Heart left ventricle (tissue), 16 donors: ENCODE measurements at regions not wholly inside any gene's neighbourhood (a gene's known extent, or its start where the extent isn't known, plus 50 kb on each side); places are given as distances from the start of the nearest gene placed in this dataset.

Experiments
- ATAC-seq, 4 donors: fragments of 200-7000 bp; cut with Tn5 transposase; one replicate each; pipeline ENCODE4 v1.9.1; 2020 to 2022; ENCODE audit warnings: moderate library complexity in 4 of 4, mild to moderate bottlenecking in 3 of 4, moderate number of reproducible peaks in 1 of 4
- DNase-seq, 5 donors: peaks; one replicate each; pipeline ENCODE4 v3.0.0-alpha.2; 2020
- H3K27ac ChIP-seq, 12 donors: fragments of 200-600 bp; sonication (generic) in 4 of 12; one replicate each; pipeline versions ENCODE4 v1.5.0 to v1.8.0; 2016 to 2022; ENCODE audit warnings: mild to moderate bottlenecking in 2 of 12
- H3K27me3 ChIP-seq, 9 donors: fragments of 200-600 bp; sonication (generic) in 2 of 9; one replicate each; pipeline versions ENCODE4 v1.5.1 to v1.8.0; 2016 to 2022; ENCODE audit warnings: mild to moderate bottlenecking in 3 of 9
- H3K36me3 ChIP-seq, 9 donors: fragments of 200-600 bp; sonication (generic) in 2 of 9; one replicate each; pipeline versions ENCODE4 v1.5.0 to v1.8.0; 2018 to 2022; ENCODE audit warnings: mild to moderate bottlenecking in 2 of 9
- H3K4me1 ChIP-seq, 12 donors: fragments of 200-600 bp; sonication (generic) in 4 of 12; one replicate each; pipeline versions ENCODE4 v1.5.0 to v1.8.0; 2016 to 2022; ENCODE audit warnings: mild to moderate bottlenecking in 3 of 12
- H3K4me3 ChIP-seq, 12 donors: fragments of 200-600 bp; sonication (generic) in 4 of 12; one replicate each; pipeline versions ENCODE4 v1.5.0 to v1.8.0; 2017 to 2022; ENCODE audit warnings: mild to moderate bottlenecking in 9 of 12, moderate library complexity in 4 of 12
- H3K9me3 ChIP-seq, 12 donors: fragments of 200-600 bp; sonication (generic) in 4 of 12; one replicate each; pipeline versions ENCODE4 v1.5.0 to v1.8.0; 2016 to 2022; ENCODE audit warnings: mild to moderate bottlenecking in 1 of 12
- POLR2A ChIP-seq, 2 donors: fragments of 450-650 bp; IDR thresholded peaks; one replicate each; pipeline ENCODE4 v1.6.1; 2017; ENCODE audit warnings: antibody characterized with exemption in 2 of 2, mild to moderate bottlenecking in 2 of 2, moderate library complexity in 2 of 2
- WGBS, 4 donors: extraction: QIAGEN DNeasy Blood & Tissue Kit in 2 of 4; methylation state at CpG; one replicate each; pipeline versions ENCODE4 v1.1.5 to v1.1.7; 2013 to 2018; 5-methylcytosine and 5-hydroxymethylcytosine counted together
- intact Hi-C, 10 donors: fragments of 100-400 bp; cut with DNase I; formaldehyde crosslinking; loops; one replicate each; pipeline versions ENCODE4 v1.11.1 to v1.14.2; 2022
- TF ChIP-seq, protein P1 (sequence below), 12 donors: fragments of 200-600 bp; sonication (generic) in 4 of 12; IDR thresholded peaks; one replicate each; pipeline versions ENCODE4 v1.5.0 to v1.8.0; 2018 to 2022; ENCODE audit warnings: antibody characterized with exemption in 12 of 12, mild to moderate bottlenecking in 5 of 12
- donor health status: ischemic (EF 13 %, LVEDD 7.1; RV severe dilation, severe dysfunction).
- donor health status: healthy with polysubstance abuse.
- donor health status: DM: no; HTN: yes; CAD: no.
- donor health status: DM: no; HTN: no; CAD: no.
- donor health status: ischemic (EF 25% LVEDD 6.9; RV normal size, moderate dysfunction).
- donor health status: ischemic (EF 25% LVEDD 5.7; RV mildly dilated, moderate dysfunction).
- donor health status: healthy.
- donor health status: DM: yes; HTN: yes; CAD: no.
- donor health status: ischemic (EF 35%, LVEDD 5.7; RV mildly dilated, moderate dysfunction).
- donor health status: nonischemic (EF 11% LVEDD 7.7; RV severe dilation, severe dysfunction).
- donor health status: DM: yes; HTN: yes; CAD: no.
- donor health status: PGD.
- donor health status: ischemic (EF 29% LVEDD 5.4; RV normal size, mild dysfunction).
- donor health status: nonischemic (EF 23%, LVEDD 6.1; RV moderate dilation, normal function).

- Histone ChIP-seq H3K27ac (no peak overlapping the region), H3K9me3 (no peaks in the 10 kb centered on the region), H3K36me3 (no peaks in the 10 kb centered on the region), H3K4me3 (no peak overlapping the region), H3K27me3 (no peaks in the 10 kb centered on the region), H3K4me1 (no peaks in the 10 kb centered on the region)
- DNase-seq: no peak
- TF ChIP-seq, protein P1, sequence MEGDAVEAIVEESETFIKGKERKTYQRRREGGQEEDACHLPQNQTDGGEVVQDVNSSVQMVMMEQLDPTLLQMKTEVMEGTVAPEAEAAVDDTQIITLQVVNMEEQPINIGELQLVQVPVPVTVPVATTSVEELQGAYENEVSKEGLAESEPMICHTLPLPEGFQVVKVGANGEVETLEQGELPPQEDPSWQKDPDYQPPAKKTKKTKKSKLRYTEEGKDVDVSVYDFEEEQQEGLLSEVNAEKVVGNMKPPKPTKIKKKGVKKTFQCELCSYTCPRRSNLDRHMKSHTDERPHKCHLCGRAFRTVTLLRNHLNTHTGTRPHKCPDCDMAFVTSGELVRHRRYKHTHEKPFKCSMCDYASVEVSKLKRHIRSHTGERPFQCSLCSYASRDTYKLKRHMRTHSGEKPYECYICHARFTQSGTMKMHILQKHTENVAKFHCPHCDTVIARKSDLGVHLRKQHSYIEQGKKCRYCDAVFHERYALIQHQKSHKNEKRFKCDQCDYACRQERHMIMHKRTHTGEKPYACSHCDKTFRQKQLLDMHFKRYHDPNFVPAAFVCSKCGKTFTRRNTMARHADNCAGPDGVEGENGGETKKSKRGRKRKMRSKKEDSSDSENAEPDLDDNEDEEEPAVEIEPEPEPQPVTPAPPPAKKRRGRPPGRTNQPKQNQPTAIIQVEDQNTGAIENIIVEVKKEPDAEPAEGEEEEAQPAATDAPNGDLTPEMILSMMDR (IDR thresholded peaks at IDR 0.05): no peak
- no peak for TF ChIP-seq POLR2A (IDR thresholded peaks at IDR 0.05)
- ATAC-seq: no peak
- intact Hi-C loops: no loop called here
- WGBS, 4 donors: 0% methylated on average over 1 of the region's 1 CpG
Measured at GRCh38 chr11:38968951-38969350, 2370.9 kb upstream of the RAG2 start.

GRCh38 chr11:38952698-38953097 lies 2354.7 kb upstream of the RAG2 start:
- DNase-seq: no peak
- intact Hi-C loops: no loop called here
- no peak for TF ChIP-seq POLR2A (IDR thresholded peaks at IDR 0.05)
- TF ChIP-seq, protein P1 (IDR thresholded peaks at IDR 0.05): no peak
- no peak for ATAC-seq
- Histone ChIP-seq H3K9me3 (peaks cover 0 to 3% (median 0%) of the 10 kb centered on the region in 12 donors), H3K27me3 (no peaks in the 10 kb centered on the region), H3K27ac (no peak overlapping the region), H3K4me3 (no peak overlapping the region), H3K4me1 (no peaks in the 10 kb centered on the region), H3K36me3 (no peaks in the 10 kb centered on the region)
- 41 to 54% (median 48%) methylated on average over 4 of the region's 4 CpGs for WGBS, 4 donors

DNA sequence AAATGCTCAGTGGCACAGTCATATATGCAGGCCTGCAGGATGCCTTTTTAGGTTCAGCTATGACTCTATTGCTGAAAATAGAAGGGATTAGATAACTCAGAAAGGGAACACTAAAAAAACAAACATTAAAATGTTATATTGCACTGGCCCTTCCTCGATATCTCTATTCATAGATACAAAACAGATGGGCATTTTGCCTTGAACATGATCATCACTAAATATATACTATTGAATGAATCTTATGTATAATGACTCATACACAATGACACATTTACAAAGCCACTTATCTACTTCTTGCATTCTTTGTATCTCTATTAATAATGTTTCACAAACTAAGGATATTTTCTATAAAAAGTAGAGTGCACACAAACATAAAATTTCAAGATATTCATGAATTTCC lies 2352.8 kb upstream of the RAG2 start:
- ATAC-seq: no peak
- 38 to 47% (median 44%) methylated on average over 1 of the region's 1 CpG for WGBS, 4 donors
- H3K4me1 ChIP-seq: no peaks in the 10 kb centered on the region
- H3K27ac ChIP-seq: no peak overlapping the region
- H3K9me3 ChIP-seq: peaks cover 0 to 19% (median 2%) of the 10 kb centered on the region in 12 donors
- intact Hi-C loops: no loop called here
- no peak for DNase-seq
- no peak for TF ChIP-seq POLR2A (IDR thresholded peaks at IDR 0.05)
- TF ChIP-seq, protein P1 (IDR thresholded peaks at IDR 0.05): no peak
- no peaks in the 10 kb centered on the region for H3K36me3 ChIP-seq
- H3K4me3 ChIP-seq: no peak overlapping the region
- H3K27me3 ChIP-seq: no peaks in the 10 kb centered on the region

- no peak for TF ChIP-seq POLR2A (IDR thresholded peaks at IDR 0.05)
- TF ChIP-seq, protein P1 (IDR thresholded peaks at IDR 0.05): no peak
- H3K27me3 ChIP-seq: no peaks in the 10 kb centered on the region
- DNase-seq: no peak
- 63 to 66% (median 65%) methylated on average over 1 of the region's 1 CpG for WGBS, 4 donors
- intact Hi-C loops: no loop called here
- H3K9me3 ChIP-seq: peaks cover 0 to 31% (median 2%) of the 10 kb centered on the region in 12 donors
- no peaks in the 10 kb centered on the region for H3K36me3 ChIP-seq
- no peak overlapping the region for H3K4me3 ChIP-seq
- no peaks in the 10 kb centered on the region for H3K4me1 ChIP-seq
- ATAC-seq: no peak
- H3K27ac ChIP-seq: no peak overlapping the region
Measured at GRCh38 chr11:38948392-38948791, 2350.4 kb upstream of the RAG2 start.
